ENCODE measurements at regions not wholly inside any gene's neighbourhood (a gene's known extent, or its start where the extent isn't known, plus 50 kb on each side); places are given as distances from the start of the nearest gene placed in this dataset.
"Not testable (repeated sequence)": the region's sequence is repeated elsewhere in the genome, so short reads cannot be mapped to it uniquely, and the experiment has no call there.

DNA sequence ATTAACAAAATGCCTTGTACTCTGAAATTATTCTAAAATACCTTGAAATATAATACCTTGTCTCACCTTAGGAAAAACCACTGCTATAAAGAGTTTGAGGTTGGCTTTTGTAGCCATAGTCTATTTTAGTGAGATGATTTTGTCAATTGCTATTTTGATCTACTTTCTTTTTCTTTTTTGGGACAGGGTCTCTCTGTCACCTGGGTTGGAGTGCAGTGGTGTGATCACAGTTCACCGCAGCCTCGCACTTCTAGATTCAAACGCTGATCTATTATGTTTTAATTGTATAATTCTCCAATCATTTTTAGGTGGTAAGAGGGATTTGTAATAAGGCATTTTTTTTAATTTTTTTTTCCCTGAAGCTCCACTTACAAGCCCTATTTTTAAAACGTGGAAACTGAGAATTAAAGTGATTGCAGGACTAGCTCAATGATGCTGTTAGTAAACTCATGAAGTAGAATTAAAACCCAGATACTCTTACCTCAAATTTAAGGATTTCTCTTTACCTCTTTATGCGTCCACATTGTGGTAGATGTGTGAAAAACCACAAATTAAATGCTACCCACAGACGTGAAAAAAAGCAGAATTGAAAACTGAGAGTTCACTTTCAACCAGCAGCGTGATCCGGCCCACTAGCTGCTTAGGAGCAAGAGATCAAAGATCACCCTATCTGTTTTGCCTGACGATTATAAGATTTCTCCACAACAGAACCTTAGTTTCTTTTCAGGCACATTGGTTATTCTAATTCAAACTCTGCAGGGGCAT, 384.2 kb downstream of the CGGBP1 start:
- DNase-seq: no peak
- Histone ChIP-seq H3K9me3 (no peaks in the 10 kb centered on the region), H3K27me3 (no peaks in the 10 kb centered on the region), H3K4me3 (no peak overlapping the region), H3K27ac (no peak overlapping the region), H3K36me3 (no peaks in the 10 kb centered on the region), H3K4me1 (no peaks in the 10 kb centered on the region)
- 47 to 55% methylated on average over 9 of the region's 9 CpGs for WGBS, 2 donors (ENCODE audit: low coverage in 1 of 2)
- intact Hi-C loops (cut with DNase I; ENCODE audit: low total_unique reads): no loop called here
- TF ChIP-seq POLR2AphosphoS5 (IDR thresholded peaks at IDR 0.05): no peak
- in situ Hi-C loops (cut with MboI; ENCODE audit: low pct_ligation_motif_present in 1 of 4, low pct_unique_long_range_greater_than_20kb in 1 of 4, low sequenced_read_pairs in 3 of 4): no loop called here

DNA sequence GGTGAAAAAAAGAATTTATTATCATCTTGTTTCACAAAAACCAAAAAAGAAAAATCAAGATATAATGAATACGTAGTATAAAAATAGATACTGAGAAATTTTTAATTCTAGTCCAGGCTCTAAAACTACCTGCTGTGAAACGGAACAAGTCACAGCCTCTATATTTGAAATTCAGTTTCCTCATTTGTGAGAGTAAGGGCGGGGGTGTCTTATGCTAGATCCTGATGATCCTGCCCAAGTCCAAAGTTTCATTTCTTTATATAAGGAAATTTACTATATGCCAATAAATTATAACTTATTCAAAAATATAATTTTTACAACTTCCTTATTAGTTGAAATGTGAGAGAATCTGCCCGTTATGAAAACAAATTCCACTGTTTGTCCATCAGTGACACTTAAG, 385.7 kb downstream of the CGGBP1 start:
- TF ChIP-seq POLR2A (IDR thresholded peaks at IDR 0.05) (no peak), EP300 (IDR thresholded peaks at IDR 0.05; ENCODE audit: low read depth) (no peak), POLR2AphosphoS5 (IDR thresholded peaks at IDR 0.05) (no peak)
- TF ChIP-seq, protein P1, sequence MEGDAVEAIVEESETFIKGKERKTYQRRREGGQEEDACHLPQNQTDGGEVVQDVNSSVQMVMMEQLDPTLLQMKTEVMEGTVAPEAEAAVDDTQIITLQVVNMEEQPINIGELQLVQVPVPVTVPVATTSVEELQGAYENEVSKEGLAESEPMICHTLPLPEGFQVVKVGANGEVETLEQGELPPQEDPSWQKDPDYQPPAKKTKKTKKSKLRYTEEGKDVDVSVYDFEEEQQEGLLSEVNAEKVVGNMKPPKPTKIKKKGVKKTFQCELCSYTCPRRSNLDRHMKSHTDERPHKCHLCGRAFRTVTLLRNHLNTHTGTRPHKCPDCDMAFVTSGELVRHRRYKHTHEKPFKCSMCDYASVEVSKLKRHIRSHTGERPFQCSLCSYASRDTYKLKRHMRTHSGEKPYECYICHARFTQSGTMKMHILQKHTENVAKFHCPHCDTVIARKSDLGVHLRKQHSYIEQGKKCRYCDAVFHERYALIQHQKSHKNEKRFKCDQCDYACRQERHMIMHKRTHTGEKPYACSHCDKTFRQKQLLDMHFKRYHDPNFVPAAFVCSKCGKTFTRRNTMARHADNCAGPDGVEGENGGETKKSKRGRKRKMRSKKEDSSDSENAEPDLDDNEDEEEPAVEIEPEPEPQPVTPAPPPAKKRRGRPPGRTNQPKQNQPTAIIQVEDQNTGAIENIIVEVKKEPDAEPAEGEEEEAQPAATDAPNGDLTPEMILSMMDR (IDR thresholded peaks at IDR 0.05): no peak
- H3K4me1 ChIP-seq: no peaks in the 10 kb centered on the region
- no peaks in the 10 kb centered on the region for H3K27me3 ChIP-seq
- H3K9me3 ChIP-seq: no peaks in the 10 kb centered on the region
- intact Hi-C loops (cut with DNase I; ENCODE audit: low total_unique reads): no loop called here
- DNase-seq: no peak
- 56 to 59% methylated on average over 3 to 4 of the region's 4 CpGs for WGBS, 2 donors (ENCODE audit: low coverage in 1 of 2)
- in situ Hi-C loops (cut with MboI; ENCODE audit: low pct_ligation_motif_present in 1 of 4, low pct_unique_long_range_greater_than_20kb in 1 of 4, low sequenced_read_pairs in 3 of 4): no loop called here
- H3K27ac ChIP-seq: no peak overlapping the region
- H3K4me3 ChIP-seq: no peak overlapping the region
- no peaks in the 10 kb centered on the region for H3K36me3 ChIP-seq

DNA sequence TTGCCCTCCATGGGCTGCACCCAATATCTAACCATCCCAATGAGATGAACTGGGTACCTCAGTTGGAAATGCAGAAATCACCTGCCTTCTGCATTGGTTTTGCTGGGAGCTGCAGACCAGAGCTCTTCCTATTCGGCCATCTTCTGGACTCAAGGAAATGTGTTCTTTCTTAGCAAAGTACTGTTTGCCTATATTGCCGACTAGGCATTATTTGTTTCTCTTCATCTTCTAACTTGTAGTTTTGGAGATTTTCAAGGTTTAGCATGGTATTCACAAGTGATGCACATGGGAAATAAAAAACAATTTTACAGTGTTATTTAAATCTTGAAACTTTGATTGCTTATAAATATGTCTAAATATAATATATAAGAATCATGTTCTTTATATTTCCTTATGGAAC, 377.8 kb upstream of the POU1F1 start:
- DNase-seq: no peak
- H3K4me3 ChIP-seq: no peak overlapping the region
- intact Hi-C loops (cut with DNase I; ENCODE audit: low total_unique reads) (no loop called here), in situ Hi-C loops (cut with MboI; ENCODE audit: low pct_ligation_motif_present in 1 of 4, low pct_unique_long_range_greater_than_20kb in 1 of 4, low sequenced_read_pairs in 3 of 4) (no loop called here)
- H3K4me1 ChIP-seq: no peaks in the 10 kb centered on the region
- no peaks in the 10 kb centered on the region for H3K9me3 ChIP-seq
- H3K36me3 ChIP-seq: no peaks in the 10 kb centered on the region
- no peak overlapping the region for H3K27ac ChIP-seq
- no peaks in the 10 kb centered on the region for H3K27me3 ChIP-seq
- no peak for TF ChIP-seq EP300 (IDR thresholded peaks at IDR 0.05; ENCODE audit: low read depth)
- no peak for TF ChIP-seq POLR2A (IDR thresholded peaks at IDR 0.05)
- TF ChIP-seq POLR2AphosphoS5 (IDR thresholded peaks at IDR 0.05): no peak
- TF ChIP-seq, protein P1 (IDR thresholded peaks at IDR 0.05): no peak
- WGBS, 2 donors (ENCODE audit: low coverage in 1 of 2): 83 to 94% methylated on average over 2 of the region's 2 CpGs

DNA sequence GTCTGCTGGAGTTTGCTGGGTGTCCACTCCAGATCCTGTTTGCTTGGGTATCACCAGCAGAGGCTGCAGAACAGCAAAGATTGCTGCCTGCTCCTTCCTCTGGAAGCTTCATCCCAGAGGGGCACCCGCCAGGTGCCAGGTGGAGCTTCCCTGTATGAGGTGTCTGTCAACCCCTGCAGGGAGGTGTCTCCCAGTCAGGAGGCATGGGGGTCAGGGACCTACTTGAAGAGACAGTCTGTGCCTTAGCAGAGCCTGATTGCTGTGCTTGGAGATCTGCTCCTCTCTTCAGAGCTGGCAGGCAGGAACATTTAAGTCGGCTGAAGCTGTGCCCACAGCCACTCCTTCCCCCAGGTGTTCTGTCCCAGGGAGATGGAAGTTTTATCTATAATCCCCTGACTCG, 376.8 kb upstream of the POU1F1 start:
- H3K27ac ChIP-seq; H3K4me1 ChIP-seq; H3K9me3 ChIP-seq; in situ Hi-C loops (cut with MboI; ENCODE audit: low pct_ligation_motif_present in 1 of 4, low pct_unique_long_range_greater_than_20kb in 1 of 4, low sequenced_read_pairs in 3 of 4); DNase-seq; H3K36me3 ChIP-seq; H3K27me3 ChIP-seq; intact Hi-C loops (cut with DNase I; ENCODE audit: low total_unique reads); H3K4me3 ChIP-seq: not testable (repeated sequence)
- 60% methylated on average over 3 of the region's 3 CpGs; no CpG with 5 or more reads in 1 of the 2 donors for WGBS, 2 donors (ENCODE audit: low coverage in 1 of 2)

DNA sequence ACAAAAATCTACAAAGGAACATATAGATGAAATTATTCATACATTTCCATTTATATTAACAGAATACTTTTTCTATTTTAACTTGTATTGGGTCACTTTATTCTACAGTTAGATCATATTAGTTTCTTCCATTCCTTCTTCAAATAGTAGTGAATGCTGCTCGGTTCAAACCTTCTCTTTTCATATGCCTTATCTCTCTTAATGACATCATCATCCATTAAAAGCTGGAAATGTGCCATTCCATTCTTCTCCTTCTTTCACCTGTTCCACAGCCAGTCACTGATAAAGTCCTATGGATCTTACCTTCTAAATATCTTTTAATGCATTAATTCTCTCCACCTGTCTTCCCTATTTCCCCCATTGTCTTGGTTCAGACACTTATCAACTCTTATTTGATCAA, 358.0 kb upstream of the POU1F1 start:
- intact Hi-C loops (cut with DNase I; ENCODE audit: low total_unique reads) (no loop called here), in situ Hi-C loops (cut with MboI; ENCODE audit: low pct_ligation_motif_present in 1 of 4, low pct_unique_long_range_greater_than_20kb in 1 of 4, low sequenced_read_pairs in 3 of 4) (no loop called here)
- WGBS, 2 donors (ENCODE audit: low coverage in 1 of 2): 47 to 78% methylated on average over 1 of the region's 1 CpG
- no peak for DNase-seq
- H3K4me3 ChIP-seq: no peak overlapping the region
- no peak overlapping the region for H3K27ac ChIP-seq
- no peaks in the 10 kb centered on the region for H3K4me1 ChIP-seq
- no peaks in the 10 kb centered on the region for H3K36me3 ChIP-seq
- H3K9me3 ChIP-seq: no peaks in the 10 kb centered on the region
- H3K27me3 ChIP-seq: no peaks in the 10 kb centered on the region
- TF ChIP-seq EP300 (IDR thresholded peaks at IDR 0.05; ENCODE audit: low read depth): no peak
- TF ChIP-seq, protein P1 (IDR thresholded peaks at IDR 0.05): no peak
